K562 (cell line): ENCODE measurements at regions not wholly inside any gene's neighbourhood (a gene's known extent, or its start where the extent isn't known, plus 50 kb on each side); places are given as distances from the start of the nearest gene placed in this dataset.

ENCODE experiments used
- ATAC-seq: fragments of 200-7000 bp; cut with Tn5 transposase; 3 replicates; pipeline ENCODE4 v1.9.1; 2020; ENCODE audit warnings: moderate library complexity
- BruUV-seq: library from RNA; stranded (reverse); fragments of 400-500 nt; replicated peaks from 2 replicates; lab custom pipeline; 2021; lab: Mats Ljungman, UMichigan
- CTCF ChIA-PET: fragments of 300-600 bp; formaldehyde crosslinking; extraction: SDS; loops from one replicate; lab custom pipeline; 2021; ENCODE audit warnings: low intra/inter-chr PET ratio; lab: Yijun Ruan, JAX
- POLR2A ChIA-PET: fragments of 300-600, 350-650 bp; sonication (Branson Sonifier 250); formaldehyde crosslinking; extraction: SDS; loops from one replicate; lab custom pipeline; 2021; ENCODE audit warnings: antibody characterized with exemption, inconsistent platforms; lab: Yijun Ruan, JAX
- DNase-seq, 4 experiments: peaks; one replicate each; pipeline versions ENCODE4 v3.0.0 to v3.0.0-alpha.2; 2011 to 2018; ENCODE audit warnings: low spot score in 3 of 4, mixed read lengths in 3 of 4; ENCODE audit errors: extremely low read depth in 1 of 4
- FAIRE-seq: peaks from 2 replicates; lab custom pipeline; 2011; peaks lifted over from hg19 to GRCh38; lab: Jason Lieb, UNC
- H2AFZ ChIP-seq: 2 replicates; pipeline ENCODE4 v1.6.0; 2011; ENCODE audit warnings: low read depth, low read length, control low read depth, inconsistent platforms
- H3K27ac ChIP-seq: fragments of 200-600 bp; 3 replicates; pipeline ENCODE4 v1.8.0; 2011; ENCODE audit warnings: low read depth, mild to moderate bottlenecking, control low read depth, inconsistent platforms, low read length, moderate library complexity, mixed read lengths; ENCODE audit errors: extremely low read depth
- H3K27me3 ChIP-seq, 2 experiments: fragments of 300-600 bp in 1 of 2; 2 replicates in 1 of 2; 3 replicates in 1 of 2; pipeline versions ENCODE4 v1.6.0 to v1.8.0; 2011; ENCODE audit warnings: inconsistent platforms in 2 of 2, low read length in 2 of 2, mild to moderate bottlenecking in 1 of 2, mixed read lengths in 1 of 2, moderate library complexity in 1 of 2; ENCODE audit not compliant: control insufficient read depth in 2 of 2, insufficient read depth in 2 of 2
- H3K36me3 ChIP-seq: fragments of 300-600 bp; 3 replicates; pipeline ENCODE4 v1.8.0; 2011; ENCODE audit warnings: mild to moderate bottlenecking, low read length, inconsistent platforms; ENCODE audit not compliant: control insufficient read depth, insufficient read depth
- H3K4me1 ChIP-seq, 2 experiments: fragments of 200-600 bp in 1 of 2; replicated peaks in 1 of 2; 2 replicates in 1 of 2; 3 replicates in 1 of 2; pipeline versions ENCODE4 v1.5.1 to v1.8.0; 2011; ENCODE audit warnings: inconsistent platforms in 2 of 2, low read length in 2 of 2, mild to moderate bottlenecking in 1 of 2, mixed read lengths in 1 of 2, moderate library complexity in 1 of 2; ENCODE audit not compliant: control insufficient read depth in 2 of 2, insufficient read depth in 2 of 2
- H3K4me2 ChIP-seq: 2 replicates; pipeline ENCODE4 v1.6.1; 2011; ENCODE audit warnings: low read length, control low read depth, inconsistent platforms, mixed read lengths; ENCODE audit not compliant: insufficient read depth
- H3K4me3 ChIP-seq: fragments of 200-600 bp; sonication (generic), shearing (Covaris generic); 2 replicates; pipeline ENCODE4 v1.5.1; 2016; ENCODE audit warnings: control low read depth, inconsistent platforms
- H3K79me2 ChIP-seq: fragments of 200-600 bp; 3 replicates; pipeline ENCODE4 v1.8.0; 2011; ENCODE audit warnings: low read length, inconsistent platforms; ENCODE audit not compliant: control insufficient read depth, insufficient read depth
- H3K9ac ChIP-seq, 2 experiments: 2 replicates each; pipeline versions ENCODE4 v1.6.0 to v1.6.1; 2011; ENCODE audit warnings: low read depth in 2 of 2, low read length in 2 of 2, control low read depth in 1 of 2, inconsistent platforms in 1 of 2, mild to moderate bottlenecking in 1 of 2, mixed read lengths in 1 of 2; ENCODE audit not compliant: insufficient read depth in 1 of 2
- H3K9me1 ChIP-seq: one replicate; pipeline ENCODE4 v1.6.0; 2011; ENCODE audit warnings: inconsistent platforms, mild to moderate bottlenecking, low read length, moderate library complexity; ENCODE audit not compliant: control insufficient read depth, insufficient read depth
- H3K9me3 ChIP-seq: replicated peaks from 2 replicates; pipeline ENCODE4 v1.5.1; 2011; ENCODE audit warnings: low read depth, low read length, inconsistent platforms; ENCODE audit not compliant: control insufficient read depth, insufficient read depth
- H4K20me1 ChIP-seq: replicated peaks from 2 replicates; pipeline ENCODE4 v1.6.1; 2011; ENCODE audit warnings: low read length, inconsistent platforms, mixed read lengths; ENCODE audit not compliant: control insufficient read depth, insufficient read depth
- BDP1 ChIP-seq: IDR thresholded peaks from 3 replicates; pipeline ENCODE4 v1.6.1; 2011; ENCODE audit not compliant: insufficient read length, insufficient read depth
- CBFB ChIP-seq: sonication (generic); formaldehyde crosslinking; IDR thresholded peaks from 2 replicates; pipeline ENCODE4 v1.4.0; 2020; ENCODE audit warnings: mild to moderate bottlenecking, missing genetic modification reagents
- GABPB2 ChIP-seq: fragments of 250-450 bp; sonication (Bioruptor Pico); conservative IDR thresholded peaks from 2 replicates; pipeline ENCODE4 v1.5.1; 2021; ENCODE audit warnings: mild to moderate bottlenecking
- HNRNPH1 ChIP-seq: fragments of 200-400 bp; formaldehyde crosslinking; optimal IDR thresholded peaks from 2 replicates; pipeline ENCODE3; 2017; ENCODE audit warnings: low read depth, mild to moderate bottlenecking, low read length, moderate library complexity
- ILK ChIP-seq: fragments of 450-650 bp; IDR thresholded peaks from 2 replicates; pipeline ENCODE4 v1.6.1; 2016; ENCODE audit warnings: missing genetic modification characterization, low read depth, mild to moderate bottlenecking, missing compliant biosample characterization, moderate library complexity, borderline replicate concordance
- KHSRP ChIP-seq: fragments of 450-650 bp; IDR thresholded peaks from 2 replicates; pipeline ENCODE4 v1.6.1; 2017
- L3MBTL2 ChIP-seq: fragments of 450-650 bp; IDR thresholded peaks from 2 replicates; pipeline ENCODE4 v1.6.1; 2016; ENCODE audit warnings: mild to moderate bottlenecking, moderate library complexity
- MAFF ChIP-seq: IDR thresholded peaks from 2 replicates; pipeline ENCODE4 v1.6.1; 2012; ENCODE audit warnings: low read length, improper control_type of control experiment
- MEIS2 ChIP-seq: fragments of 450-650 bp; IDR thresholded peaks from 2 replicates; pipeline ENCODE4 v1.6.1; 2014; ENCODE audit warnings: mild to moderate bottlenecking; ENCODE audit not compliant: partially characterized antibody
- MITF ChIP-seq: IDR thresholded peaks from 2 replicates; pipeline ENCODE4 v1.6.1; 2014; ENCODE audit warnings: antibody characterized with exemption
- MYC ChIP-seq, 2 experiments: fragments of 250-450 bp in 1 of 2; sonication (Bioruptor Pico) in 1 of 2; IDR thresholded peaks; 2 replicates each; pipeline versions ENCODE4 v1.5.1 to v1.6.1; 2012 to 2021; ENCODE audit warnings: low read depth in 2 of 2, borderline replicate concordance in 1 of 2, improper control_type of control experiment in 1 of 2, low read length in 1 of 2, mild to moderate bottlenecking in 1 of 2, moderate library complexity in 1 of 2
- POLR3A ChIP-seq: IDR thresholded peaks from 2 replicates; pipeline ENCODE4 v1.6.1; 2011; ENCODE audit warnings: borderline replicate concordance, mild to moderate bottlenecking, moderate library complexity; ENCODE audit not compliant: insufficient read length, insufficient read depth; ENCODE audit errors: extremely low read depth
- ZNF3 ChIP-seq: fragments of 250-450 bp; sonication (Bioruptor Pico); IDR thresholded peaks from 2 replicates; pipeline ENCODE4 v1.5.0; 2021; ENCODE audit warnings: mild to moderate bottlenecking, moderate library complexity
- ZNF445 ChIP-seq: fragments of 250-450 bp; sonication (Bioruptor Pico); IDR thresholded peaks from 2 replicates; pipeline ENCODE4 v1.4.0; 2020; ENCODE audit warnings: low read depth, mild to moderate bottlenecking, moderate library complexity
- WGBS: fragments of 100-300 bp; shearing (Covaris generic); methylation state at CpG from one replicate; pipeline ENCODE4 v1.1.6; 2016; ENCODE audit warnings: low coverage, mixed read lengths; ENCODE audit not compliant: insufficient coverage; ENCODE audit errors: missing lambda C conversion rate; 5-methylcytosine and 5-hydroxymethylcytosine counted together
- in situ Hi-C: fragments of 300-500 bp; cut with MboI; formaldehyde crosslinking; loops from 4 replicates; pipeline ENCODE4 v1.15.0; 2018; ENCODE audit warnings: inconsistent platforms, mixed read lengths
- intact Hi-C: fragments of 100-400 bp; cut with micrococcal nuclease; formaldehyde crosslinking; loops from 2 replicates; pipeline ENCODE4 v1.14.2; 2022
- TF ChIP-seq, protein P1 (sequence below), 3 experiments: IDR thresholded peaks in 2 of 3; conservative IDR thresholded peaks in 1 of 3; 2 replicates each; pipeline ENCODE4 v1.5.1; 2011 to 2012; ENCODE audit warnings: low read length in 3 of 3, mild to moderate bottlenecking in 3 of 3, control low read depth in 2 of 3, improper control_type of control experiment in 1 of 3, inconsistent platforms in 1 of 3, low read depth in 1 of 3, mixed read lengths in 1 of 3, moderate library complexity in 1 of 3; ENCODE audit not compliant: insufficient read depth in 2 of 3
- TF ChIP-seq, protein P2 (sequence below): fragments of 250-450 bp; sonication (Bioruptor Pico); IDR thresholded peaks from 2 replicates; pipeline ENCODE4 v1.5.0; 2020; ENCODE audit warnings: mild to moderate bottlenecking, borderline replicate concordance
- TF ChIP-seq, protein P3 (sequence below): fragments of 250-450 bp; sonication (Bioruptor Pico); IDR thresholded peaks from 2 replicates; pipeline ENCODE4 v1.5.0; 2021

- in situ Hi-C loops = no loop called here
- Histone ChIP-seq H3K9me3 (no peaks in the 10 kb centered on the region), H3K9ac (no peak overlapping the region), H3K79me2 (no peaks in the 10 kb centered on the region), H2AFZ (no peak overlapping the region), H3K4me1 (no peaks in the 10 kb centered on the region), H3K4me2 (no peak overlapping the region), H3K36me3 (no peaks in the 10 kb centered on the region), H3K9me1 (no peaks in the 10 kb centered on the region), H3K27ac (no peak overlapping the region), H3K4me3 (no peak overlapping the region), H4K20me1 (no peaks in the 10 kb centered on the region), H3K27me3 (no peaks in the 10 kb centered on the region)
- DNase-seq = no peak
- ATAC-seq = no peak
- intact Hi-C loops = no loop called here
- POLR2A ChIA-PET = interaction anchor here (0.6 kb wide), 1 partner anchor 693 kb away, joined by 3 read pairs; no protein-coding TSS in a partner anchor
- WGBS = 2% methylated on average over 4 of the region's 4 CpGs
- CTCF ChIA-PET = no interaction called here
- FAIRE-seq = no peak
- no TSS peak for BruUV-seq
- TF ChIP-seq POLR3A (no peak), ZNF3 (CRISPR knock-in tag) (no peak), MITF (no peak), ZNF445 (CRISPR knock-in tag) (no peak), HNRNPH1 (no peak), GABPB2 (CRISPR knock-in tag) (no peak), CBFB (no peak), KHSRP (no peak), ILK (tag) (no peak), MEIS2 (no peak), BDP1 (no peak), MAFF (no peak), L3MBTL2 (no peak), MYC (IDR thresholded peaks at IDR 0.05; ENCODE audit: low read depth, low read length) (no peak), MYC (CRISPR knock-in tag; IDR thresholded peaks at IDR 0.05; ENCODE audit: borderline replicate concordance, low read depth) (no peak)
- TF ChIP-seq, protein P1, sequence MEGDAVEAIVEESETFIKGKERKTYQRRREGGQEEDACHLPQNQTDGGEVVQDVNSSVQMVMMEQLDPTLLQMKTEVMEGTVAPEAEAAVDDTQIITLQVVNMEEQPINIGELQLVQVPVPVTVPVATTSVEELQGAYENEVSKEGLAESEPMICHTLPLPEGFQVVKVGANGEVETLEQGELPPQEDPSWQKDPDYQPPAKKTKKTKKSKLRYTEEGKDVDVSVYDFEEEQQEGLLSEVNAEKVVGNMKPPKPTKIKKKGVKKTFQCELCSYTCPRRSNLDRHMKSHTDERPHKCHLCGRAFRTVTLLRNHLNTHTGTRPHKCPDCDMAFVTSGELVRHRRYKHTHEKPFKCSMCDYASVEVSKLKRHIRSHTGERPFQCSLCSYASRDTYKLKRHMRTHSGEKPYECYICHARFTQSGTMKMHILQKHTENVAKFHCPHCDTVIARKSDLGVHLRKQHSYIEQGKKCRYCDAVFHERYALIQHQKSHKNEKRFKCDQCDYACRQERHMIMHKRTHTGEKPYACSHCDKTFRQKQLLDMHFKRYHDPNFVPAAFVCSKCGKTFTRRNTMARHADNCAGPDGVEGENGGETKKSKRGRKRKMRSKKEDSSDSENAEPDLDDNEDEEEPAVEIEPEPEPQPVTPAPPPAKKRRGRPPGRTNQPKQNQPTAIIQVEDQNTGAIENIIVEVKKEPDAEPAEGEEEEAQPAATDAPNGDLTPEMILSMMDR (IDR thresholded peaks at IDR 0.05 in 2 of 3, conservative IDR thresholded peaks at IDR 0.05 in 1 of 3; ENCODE audit: insufficient read depth in 2 of 3, low read depth in 1 of 3, low read length in 3 of 3) = no peak
- TF ChIP-seq, protein P2, sequence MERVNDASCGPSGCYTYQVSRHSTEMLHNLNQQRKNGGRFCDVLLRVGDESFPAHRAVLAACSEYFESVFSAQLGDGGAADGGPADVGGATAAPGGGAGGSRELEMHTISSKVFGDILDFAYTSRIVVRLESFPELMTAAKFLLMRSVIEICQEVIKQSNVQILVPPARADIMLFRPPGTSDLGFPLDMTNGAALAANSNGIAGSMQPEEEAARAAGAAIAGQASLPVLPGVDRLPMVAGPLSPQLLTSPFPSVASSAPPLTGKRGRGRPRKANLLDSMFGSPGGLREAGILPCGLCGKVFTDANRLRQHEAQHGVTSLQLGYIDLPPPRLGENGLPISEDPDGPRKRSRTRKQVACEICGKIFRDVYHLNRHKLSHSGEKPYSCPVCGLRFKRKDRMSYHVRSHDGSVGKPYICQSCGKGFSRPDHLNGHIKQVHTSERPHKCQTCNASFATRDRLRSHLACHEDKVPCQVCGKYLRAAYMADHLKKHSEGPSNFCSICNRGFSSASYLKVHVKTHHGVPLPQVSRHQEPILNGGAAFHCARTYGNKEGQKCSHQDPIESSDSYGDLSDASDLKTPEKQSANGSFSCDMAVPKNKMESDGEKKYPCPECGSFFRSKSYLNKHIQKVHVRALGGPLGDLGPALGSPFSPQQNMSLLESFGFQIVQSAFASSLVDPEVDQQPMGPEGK (CRISPR knock-in tag) = no peak
- TF ChIP-seq, protein P3, sequence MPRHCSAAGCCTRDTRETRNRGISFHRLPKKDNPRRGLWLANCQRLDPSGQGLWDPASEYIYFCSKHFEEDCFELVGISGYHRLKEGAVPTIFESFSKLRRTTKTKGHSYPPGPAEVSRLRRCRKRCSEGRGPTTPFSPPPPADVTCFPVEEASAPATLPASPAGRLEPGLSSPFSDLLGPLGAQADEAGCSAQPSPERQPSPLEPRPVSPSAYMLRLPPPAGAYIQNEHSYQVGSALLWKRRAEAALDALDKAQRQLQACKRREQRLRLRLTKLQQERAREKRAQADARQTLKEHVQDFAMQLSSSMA (CRISPR knock-in tag) = no peak
Measured at GRCh38 chr13:85312071-85312470, 487.1 kb downstream of the SLITRK6 start.
